ENCODE measurements at regions not wholly inside any gene's neighbourhood (a gene's known extent, or its start where the extent isn't known, plus 50 kb on each side); places are given as distances from the start of the nearest gene placed in this dataset.

DNA sequence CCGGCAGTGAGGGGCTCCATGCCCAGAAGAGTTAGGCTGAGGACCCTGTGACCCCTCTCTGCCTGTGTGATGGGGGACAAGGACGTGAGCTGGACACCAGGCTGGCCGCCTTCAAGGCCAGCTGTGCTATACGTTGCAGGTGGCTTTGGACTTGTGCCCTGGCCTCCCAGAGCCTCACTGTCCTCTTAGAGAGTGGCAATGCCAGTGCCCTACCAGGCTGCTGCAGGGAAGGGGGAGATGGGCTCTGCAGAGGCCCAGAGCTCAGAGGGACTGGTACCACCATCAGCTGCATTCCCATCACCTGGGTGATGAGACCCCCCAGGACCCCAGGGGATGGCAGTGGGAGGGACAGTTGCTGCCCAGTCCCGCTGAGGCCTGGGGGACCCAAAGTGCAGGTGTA lies 90.4 kb upstream of the SHISAL1 start:
- TF ChIP-seq GATA2 (IDR thresholded peaks at IDR 0.05; ENCODE audit: low read depth, low read length) = no peak
- TF ChIP-seq GATA3 (IDR thresholded peaks at IDR 0.05; ENCODE audit: low read depth, low read length) = no peak

All from SH-SY5Y (cell line).